ENCODE measurements at regions not wholly inside any gene's neighbourhood (a gene's known extent, or its start where the extent isn't known, plus 50 kb on each side); places are given as distances from the start of the nearest gene placed in this dataset.

- no peak for TF ChIP-seq CTCF (IDR thresholded peaks at IDR 0.05; ENCODE audit: poor library complexity, severe bottlenecking)
- no peak for TF ChIP-seq EP300 (conservative IDR thresholded peaks at IDR 0.05; ENCODE audit: poor library complexity, severe bottlenecking)
- no peak for TF ChIP-seq SMC3 (conservative IDR thresholded peaks at IDR 0.05; ENCODE audit: poor library complexity)
- no peak for TF ChIP-seq REST (IDR thresholded peaks at IDR 0.05; ENCODE audit: borderline replicate concordance)
Measured at GRCh38 chr3:178267158-178267844, 268.9 kb upstream of the KCNMB2 start.

Data from neural cell (in vitro differentiated cells).